ENCODE measurements at regions not wholly inside any gene's neighbourhood (a gene's known extent, or its start where the extent isn't known, plus 50 kb on each side); places are given as distances from the start of the nearest gene placed in this dataset.
A peak's percentile ranks its signal among the peaks of the same experiment; 100 is the strongest.

- H3K27me3 ChIP-seq = no peaks in the 10 kb centered on the region
- no peak for TF ChIP-seq CTCF (IDR thresholded peaks at IDR 0.05)
- peaks cover 0 to 2% of the 10 kb centered on the region in 2 donors for H3K9me3 ChIP-seq
- no peak overlapping the region for H3K27ac ChIP-seq
- DNase-seq = no peak
- H3K4me3 ChIP-seq = no peak overlapping the region
- H3K4me1 ChIP-seq = no peaks in the 10 kb centered on the region
- ATAC-seq = no peak
- intact Hi-C loops (cut with DNase I) = no loop called here
- H3K36me3 ChIP-seq = no peaks in the 10 kb centered on the region
Measured at GRCh38 chr3:13718436-13718835, 161.4 kb downstream of the WNT7A start.

- ATAC-seq (no peak), DNase-seq (peak in 1 of 4 donors; percentile 6)
- intact Hi-C loops (cut with DNase I) = no loop called here
- no peaks in the 10 kb centered on the region for H3K36me3 ChIP-seq
- H3K4me1 ChIP-seq = no peaks in the 10 kb centered on the region
- no peak overlapping the region for H3K27ac ChIP-seq
- no peak overlapping the region for H3K4me3 ChIP-seq
- H3K27me3 ChIP-seq = no peaks in the 10 kb centered on the region
- no peak for TF ChIP-seq CTCF (IDR thresholded peaks at IDR 0.05)
- peaks cover 0 to 2% of the 10 kb centered on the region in 2 donors for H3K9me3 ChIP-seq
Measured at GRCh38 chr3:13718000-13718399, 161.9 kb downstream of the WNT7A start.

GRCh38 chr3:13717222-13717895, 162.5 kb downstream of the WNT7A start:
- ATAC-seq (no peak), DNase-seq (peak in 2 of 4 donors; percentile 4 to 18)
- Histone ChIP-seq H3K4me1 (no peaks in the 10 kb centered on the region), H3K9me3 (peaks cover 0 to 2% of the 10 kb centered on the region in 2 donors), H3K27me3 (no peaks in the 10 kb centered on the region), H3K27ac (no peak overlapping the region), H3K36me3 (no peaks in the 10 kb centered on the region), H3K4me3 (no peak overlapping the region)
- intact Hi-C loops (cut with DNase I) = no loop called here
- TF ChIP-seq CTCF (IDR thresholded peaks at IDR 0.05) = no peak

GRCh38 chr3:13716540-13717221, 163.2 kb downstream of the WNT7A start:
- Histone ChIP-seq H3K27me3 (no peaks in the 10 kb centered on the region), H3K27ac (no peak overlapping the region), H3K4me3 (no peak overlapping the region), H3K36me3 (no peaks in the 10 kb centered on the region), H3K4me1 (no peaks in the 10 kb centered on the region), H3K9me3 (peaks cover 0 to 2% of the 10 kb centered on the region in 2 donors)
- no peak for TF ChIP-seq CTCF (IDR thresholded peaks at IDR 0.05)
- ATAC-seq = no peak
- intact Hi-C loops (cut with DNase I) = no loop called here
- no peak for DNase-seq

GRCh38 chr3:13715961-13716360, 163.9 kb downstream of the WNT7A start:
- intact Hi-C loops (cut with DNase I) = no loop called here
- no peaks in the 10 kb centered on the region for H3K36me3 ChIP-seq
- H3K27me3 ChIP-seq = no peaks in the 10 kb centered on the region
- H3K9me3 ChIP-seq = peaks cover 0 to 2% of the 10 kb centered on the region in 2 donors
- H3K4me1 ChIP-seq = no peaks in the 10 kb centered on the region
- no peak for TF ChIP-seq CTCF (IDR thresholded peaks at IDR 0.05)
- DNase-seq (peak in 1 of 4 donors; percentile 14), ATAC-seq (no peak)
- no peak overlapping the region for H3K4me3 ChIP-seq
- H3K27ac ChIP-seq = no peak overlapping the region
